K562 (cell line): ENCODE measurements at regions not wholly inside any gene's neighbourhood (a gene's known extent, or its start where the extent isn't known, plus 50 kb on each side); places are given as distances from the start of the nearest gene placed in this dataset.

Source experiments
- ATAC-seq: fragments of 200-7000 bp; cut with Tn5 transposase; 3 replicates; pipeline ENCODE4 v1.9.1; 2020; ENCODE audit warnings: moderate library complexity
- BruUV-seq: library from RNA; stranded (reverse); fragments of 400-500 nt; replicated peaks from 2 replicates; lab custom pipeline; 2021; lab: Mats Ljungman, UMichigan
- CTCF ChIA-PET: fragments of 300-600 bp; formaldehyde crosslinking; extraction: SDS; loops from one replicate; lab custom pipeline; 2021; ENCODE audit warnings: low intra/inter-chr PET ratio; lab: Yijun Ruan, JAX
- POLR2A ChIA-PET: fragments of 300-600, 350-650 bp; sonication (Branson Sonifier 250); formaldehyde crosslinking; extraction: SDS; loops from one replicate; lab custom pipeline; 2021; ENCODE audit warnings: antibody characterized with exemption, inconsistent platforms; lab: Yijun Ruan, JAX
- DNase-seq, 4 experiments: peaks; one replicate each; pipeline versions ENCODE4 v3.0.0 to v3.0.0-alpha.2; 2011 to 2018; ENCODE audit warnings: low spot score in 3 of 4, mixed read lengths in 3 of 4; ENCODE audit errors: extremely low read depth in 1 of 4
- FAIRE-seq: peaks from 2 replicates; lab custom pipeline; 2011; peaks lifted over from hg19 to GRCh38; lab: Jason Lieb, UNC
- H2AFZ ChIP-seq: 2 replicates; pipeline ENCODE4 v1.6.0; 2011; ENCODE audit warnings: low read depth, low read length, control low read depth, inconsistent platforms
- H3K27ac ChIP-seq: fragments of 200-600 bp; 3 replicates; pipeline ENCODE4 v1.8.0; 2011; ENCODE audit warnings: low read depth, mild to moderate bottlenecking, control low read depth, inconsistent platforms, low read length, moderate library complexity, mixed read lengths; ENCODE audit errors: extremely low read depth
- H3K27me3 ChIP-seq, 2 experiments: fragments of 300-600 bp in 1 of 2; 2 replicates in 1 of 2; 3 replicates in 1 of 2; pipeline versions ENCODE4 v1.6.0 to v1.8.0; 2011; ENCODE audit warnings: inconsistent platforms in 2 of 2, low read length in 2 of 2, mild to moderate bottlenecking in 1 of 2, mixed read lengths in 1 of 2, moderate library complexity in 1 of 2; ENCODE audit not compliant: control insufficient read depth in 2 of 2, insufficient read depth in 2 of 2
- H3K36me3 ChIP-seq: fragments of 300-600 bp; 3 replicates; pipeline ENCODE4 v1.8.0; 2011; ENCODE audit warnings: mild to moderate bottlenecking, low read length, inconsistent platforms; ENCODE audit not compliant: control insufficient read depth, insufficient read depth
- H3K4me1 ChIP-seq, 2 experiments: fragments of 200-600 bp in 1 of 2; replicated peaks in 1 of 2; 2 replicates in 1 of 2; 3 replicates in 1 of 2; pipeline versions ENCODE4 v1.5.1 to v1.8.0; 2011; ENCODE audit warnings: inconsistent platforms in 2 of 2, low read length in 2 of 2, mild to moderate bottlenecking in 1 of 2, mixed read lengths in 1 of 2, moderate library complexity in 1 of 2; ENCODE audit not compliant: control insufficient read depth in 2 of 2, insufficient read depth in 2 of 2
- H3K4me2 ChIP-seq: 2 replicates; pipeline ENCODE4 v1.6.1; 2011; ENCODE audit warnings: low read length, control low read depth, inconsistent platforms, mixed read lengths; ENCODE audit not compliant: insufficient read depth
- H3K4me3 ChIP-seq: fragments of 200-600 bp; sonication (generic), shearing (Covaris generic); 2 replicates; pipeline ENCODE4 v1.5.1; 2016; ENCODE audit warnings: control low read depth, inconsistent platforms
- H3K79me2 ChIP-seq: fragments of 200-600 bp; 3 replicates; pipeline ENCODE4 v1.8.0; 2011; ENCODE audit warnings: low read length, inconsistent platforms; ENCODE audit not compliant: control insufficient read depth, insufficient read depth
- H3K9ac ChIP-seq, 2 experiments: 2 replicates each; pipeline versions ENCODE4 v1.6.0 to v1.6.1; 2011; ENCODE audit warnings: low read depth in 2 of 2, low read length in 2 of 2, control low read depth in 1 of 2, inconsistent platforms in 1 of 2, mild to moderate bottlenecking in 1 of 2, mixed read lengths in 1 of 2; ENCODE audit not compliant: insufficient read depth in 1 of 2
- H3K9me1 ChIP-seq: one replicate; pipeline ENCODE4 v1.6.0; 2011; ENCODE audit warnings: inconsistent platforms, mild to moderate bottlenecking, low read length, moderate library complexity; ENCODE audit not compliant: control insufficient read depth, insufficient read depth
- H3K9me3 ChIP-seq: replicated peaks from 2 replicates; pipeline ENCODE4 v1.5.1; 2011; ENCODE audit warnings: low read depth, low read length, inconsistent platforms; ENCODE audit not compliant: control insufficient read depth, insufficient read depth
- H4K20me1 ChIP-seq: replicated peaks from 2 replicates; pipeline ENCODE4 v1.6.1; 2011; ENCODE audit warnings: low read length, inconsistent platforms, mixed read lengths; ENCODE audit not compliant: control insufficient read depth, insufficient read depth
- WGBS: fragments of 100-300 bp; shearing (Covaris generic); methylation state at CpG from one replicate; pipeline ENCODE4 v1.1.6; 2016; ENCODE audit warnings: low coverage, mixed read lengths; ENCODE audit not compliant: insufficient coverage; ENCODE audit errors: missing lambda C conversion rate; 5-methylcytosine and 5-hydroxymethylcytosine counted together
- in situ Hi-C: fragments of 300-500 bp; cut with MboI; formaldehyde crosslinking; loops from 4 replicates; pipeline ENCODE4 v1.15.0; 2018; ENCODE audit warnings: inconsistent platforms, mixed read lengths
- intact Hi-C: fragments of 100-400 bp; cut with micrococcal nuclease; formaldehyde crosslinking; loops from 2 replicates; pipeline ENCODE4 v1.14.2; 2022
- TF ChIP-seq, protein P1 (sequence below), 2 experiments: fragments of 450-650 bp in 1 of 2; sonication (generic) in 1 of 2; formaldehyde crosslinking in 1 of 2; IDR thresholded peaks in 1 of 2; conservative IDR thresholded peaks in 1 of 2; 2 replicates each; pipeline versions ENCODE4 v1.6.1 to v1.8.1; 2016 to 2023; ENCODE audit warnings: mild to moderate bottlenecking in 2 of 2, moderate library complexity in 2 of 2, inconsistent platforms in 1 of 2, missing genetic modification reagents in 1 of 2
- TF ChIP-seq, protein P2 (sequence below): fragments of 450-650 bp; IDR thresholded peaks from 2 replicates; pipeline ENCODE4 v1.6.1; 2017; ENCODE audit warnings: antibody characterized with exemption, mild to moderate bottlenecking
- TF ChIP-seq, protein P3 (sequence below): IDR thresholded peaks from 2 replicates; pipeline ENCODE4 v1.6.1; 2016; ENCODE audit warnings: missing genetic modification characterization, missing compliant biosample characterization

DNA sequence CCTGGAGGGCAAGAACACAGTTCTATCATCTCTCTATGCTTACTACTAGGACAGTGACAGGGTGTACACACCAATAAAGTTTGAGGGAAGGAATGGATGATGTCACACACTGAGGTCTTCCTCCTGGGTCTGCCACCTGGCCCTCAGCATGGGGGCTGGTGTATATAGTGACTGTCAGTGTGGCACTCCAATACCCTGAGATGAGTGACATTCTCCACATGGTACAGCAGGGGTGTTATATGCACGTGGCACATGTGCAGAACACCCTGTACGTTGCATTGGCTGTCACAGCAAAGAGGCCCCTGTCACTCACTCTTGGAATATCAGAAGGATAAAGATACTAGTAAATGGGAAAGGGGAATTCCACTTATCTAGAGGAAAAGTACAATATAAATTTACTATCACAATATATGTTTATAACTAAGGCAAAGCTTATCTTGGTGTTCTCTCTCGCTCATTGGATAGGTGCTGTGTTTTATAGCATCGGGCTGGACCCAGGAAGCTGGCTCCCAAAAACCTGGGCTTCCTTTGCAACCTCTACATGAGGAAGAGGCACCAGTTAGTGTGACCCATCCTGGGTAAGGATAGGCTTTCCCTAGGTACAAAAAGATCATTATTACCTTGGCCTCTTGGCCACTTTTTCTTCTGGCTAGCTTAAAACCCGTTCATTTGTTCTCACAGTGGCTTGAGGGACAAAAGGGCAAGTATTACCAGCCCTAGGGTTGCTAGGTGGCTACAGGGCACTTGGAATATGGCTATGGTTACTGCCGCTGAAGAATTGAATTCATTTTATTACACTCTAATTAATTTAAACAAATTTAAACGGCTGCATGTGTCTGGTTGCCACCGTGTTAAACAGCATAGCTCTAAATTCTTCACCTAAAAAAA is 54.8 kb upstream of the HES1 start:
- no peak; the same call in 2 of the 3 replicates for ATAC-seq
- no peak for DNase-seq
- Histone ChIP-seq H3K27ac (no peak overlapping the region), H3K4me1 (peaks cover 8 to 42% of the 10 kb centered on the region in 2 experiments), H3K4me2 (no peak overlapping the region), H3K9me3 (no peaks in the 10 kb centered on the region), H3K4me3 (no peak overlapping the region), H3K9ac (no peak overlapping the region), H3K9me1 (no peaks in the 10 kb centered on the region), H3K79me2 (no peaks in the 10 kb centered on the region), H2AFZ (peak overlapping the region; percentile 28; the same call in 1 of the 2 replicates), H3K27me3 (no peaks in the 10 kb centered on the region), H3K36me3 (no peaks in the 10 kb centered on the region), H4K20me1 (no peaks in the 10 kb centered on the region)
- no TSS peak for BruUV-seq
- WGBS: 55% methylated on average over 8 of the region's 8 CpGs
- FAIRE-seq: no peak
- ChIA-PET CTCF (no interaction called here), POLR2A (interaction anchor here (0.5 to 5.4 kb wide), 5 partner anchors 8 to 292 kb away, joined by 3 to 22 read pairs (median 3); no protein-coding TSS in a partner anchor)
- in situ Hi-C loops: no loop called here
- intact Hi-C loops: loop anchor here (10.0 kb wide), 2 partner anchors 404 to 486 kb away; partner anchors contain the start of genes ATP13A3 and OPA1
- TF ChIP-seq, protein P1, sequence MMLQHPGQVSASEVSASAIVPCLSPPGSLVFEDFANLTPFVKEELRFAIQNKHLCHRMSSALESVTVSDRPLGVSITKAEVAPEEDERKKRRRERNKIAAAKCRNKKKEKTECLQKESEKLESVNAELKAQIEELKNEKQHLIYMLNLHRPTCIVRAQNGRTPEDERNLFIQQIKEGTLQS (IDR thresholded peaks at IDR 0.05): peak; percentile 61; the same call in 1 of the 2 replicates
- TF ChIP-seq, protein P1 (CRISPR knock-in tag; conservative IDR thresholded peaks at IDR 0.05): no peak
- TF ChIP-seq, protein P2, sequence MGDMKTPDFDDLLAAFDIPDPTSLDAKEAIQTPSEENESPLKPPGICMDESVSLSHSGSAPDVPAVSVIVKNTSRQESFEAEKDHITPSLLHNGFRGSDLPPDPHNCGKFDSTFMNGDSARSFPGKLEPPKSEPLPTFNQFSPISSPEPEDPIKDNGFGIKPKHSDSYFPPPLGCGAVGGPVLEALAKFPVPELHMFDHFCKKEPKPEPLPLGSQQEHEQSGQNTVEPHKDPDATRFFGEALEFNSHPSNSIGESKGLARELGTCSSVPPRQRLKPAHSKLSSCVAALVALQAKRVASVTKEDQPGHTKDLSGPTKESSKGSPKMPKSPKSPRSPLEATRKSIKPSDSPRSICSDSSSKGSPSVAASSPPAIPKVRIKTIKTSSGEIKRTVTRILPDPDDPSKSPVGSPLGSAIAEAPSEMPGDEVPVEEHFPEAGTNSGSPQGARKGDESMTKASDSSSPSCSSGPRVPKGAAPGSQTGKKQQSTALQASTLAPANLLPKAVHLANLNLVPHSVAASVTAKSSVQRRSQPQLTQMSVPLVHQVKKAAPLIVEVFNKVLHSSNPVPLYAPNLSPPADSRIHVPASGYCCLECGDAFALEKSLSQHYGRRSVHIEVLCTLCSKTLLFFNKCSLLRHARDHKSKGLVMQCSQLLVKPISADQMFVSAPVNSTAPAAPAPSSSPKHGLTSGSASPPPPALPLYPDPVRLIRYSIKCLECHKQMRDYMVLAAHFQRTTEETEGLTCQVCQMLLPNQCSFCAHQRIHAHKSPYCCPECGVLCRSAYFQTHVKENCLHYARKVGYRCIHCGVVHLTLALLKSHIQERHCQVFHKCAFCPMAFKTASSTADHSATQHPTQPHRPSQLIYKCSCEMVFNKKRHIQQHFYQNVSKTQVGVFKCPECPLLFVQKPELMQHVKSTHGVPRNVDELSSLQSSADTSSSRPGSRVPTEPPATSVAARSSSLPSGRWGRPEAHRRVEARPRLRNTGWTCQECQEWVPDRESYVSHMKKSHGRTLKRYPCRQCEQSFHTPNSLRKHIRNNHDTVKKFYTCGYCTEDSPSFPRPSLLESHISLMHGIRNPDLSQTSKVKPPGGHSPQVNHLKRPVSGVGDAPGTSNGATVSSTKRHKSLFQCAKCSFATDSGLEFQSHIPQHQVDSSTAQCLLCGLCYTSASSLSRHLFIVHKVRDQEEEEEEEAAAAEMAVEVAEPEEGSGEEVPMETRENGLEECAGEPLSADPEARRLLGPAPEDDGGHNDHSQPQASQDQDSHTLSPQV: 0 out of 2 replicates have a peak, but pooled peaks have one; percentile 18
- TF ChIP-seq, protein P3, sequence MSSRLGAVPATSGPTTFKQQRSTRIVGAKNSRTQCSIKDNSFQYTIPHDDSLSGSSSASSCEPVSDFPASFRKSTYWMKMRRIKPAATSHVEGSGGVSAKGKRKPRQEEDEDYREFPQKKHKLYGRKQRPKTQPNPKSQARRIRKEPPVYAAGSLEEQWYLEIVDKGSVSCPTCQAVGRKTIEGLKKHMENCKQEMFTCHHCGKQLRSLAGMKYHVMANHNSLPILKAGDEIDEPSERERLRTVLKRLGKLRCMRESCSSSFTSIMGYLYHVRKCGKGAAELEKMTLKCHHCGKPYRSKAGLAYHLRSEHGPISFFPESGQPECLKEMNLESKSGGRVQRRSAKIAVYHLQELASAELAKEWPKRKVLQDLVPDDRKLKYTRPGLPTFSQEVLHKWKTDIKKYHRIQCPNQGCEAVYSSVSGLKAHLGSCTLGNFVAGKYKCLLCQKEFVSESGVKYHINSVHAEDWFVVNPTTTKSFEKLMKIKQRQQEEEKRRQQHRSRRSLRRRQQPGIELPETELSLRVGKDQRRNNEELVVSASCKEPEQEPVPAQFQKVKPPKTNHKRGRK: no peak
